CD14-positive monocyte (primary cell): ENCODE measurements at regions not wholly inside any gene's neighbourhood (a gene's known extent, or its start where the extent isn't known, plus 50 kb on each side); places are given as distances from the start of the nearest gene placed in this dataset.

Experiments
- DNase-seq, 3 donors: peaks; one replicate each; pipeline ENCODE4 v3.0.0-alpha.2; 2011 to 2022
- H2AFZ ChIP-seq: 2 replicates; pipeline ENCODE4 v1.6.0; 2012; ENCODE audit warnings: mild to moderate bottlenecking, low read depth, low read length, inconsistent platforms; ENCODE audit not compliant: insufficient read depth, poor library complexity, severe bottlenecking
- H3K27ac ChIP-seq, 2 donors: 1 replicate in 1 of 2; 2 replicates in 1 of 2; pipeline ENCODE4 v1.5.1; 2012 to 2013; ENCODE audit warnings: low read length in 2 of 2, control low read depth in 1 of 2, inconsistent platforms in 1 of 2, low read depth in 1 of 2, mild to moderate bottlenecking in 1 of 2
- H3K27me3 ChIP-seq, 2 donors: one replicate each; pipeline versions ENCODE4 v1.6.0 to v1.6.1; 2011 to 2013; ENCODE audit warnings: low read length in 2 of 2; ENCODE audit not compliant: control insufficient read depth in 2 of 2, insufficient read depth in 2 of 2
- H3K36me3 ChIP-seq, 2 donors: replicated peaks in 1 of 2; 1 replicate in 1 of 2; 2 replicates in 1 of 2; pipeline versions ENCODE4 v1.5.1 to v1.6.1; 2012 to 2013; ENCODE audit warnings: low read length in 2 of 2, control low read depth in 1 of 2, inconsistent platforms in 1 of 2, mild to moderate bottlenecking in 1 of 2; ENCODE audit not compliant: insufficient read depth in 2 of 2, control insufficient read depth in 1 of 2
- H3K4me1 ChIP-seq, 2 donors: 1 replicate in 1 of 2; 2 replicates in 1 of 2; pipeline versions ENCODE4 v1.5.1 to v1.6.1; 2012 to 2013; ENCODE audit warnings: low read length in 2 of 2, control low read depth in 1 of 2, inconsistent platforms in 1 of 2, mild to moderate bottlenecking in 1 of 2, moderate library complexity in 1 of 2; ENCODE audit not compliant: insufficient read depth in 2 of 2, control insufficient read depth in 1 of 2
- H3K4me2 ChIP-seq: replicated peaks from 2 replicates; pipeline ENCODE3; 2012; ENCODE audit warnings: low read length, moderate library complexity, mild to moderate bottlenecking; ENCODE audit not compliant: poor library complexity, severe bottlenecking; ENCODE audit errors: extremely low read depth
- H3K4me3 ChIP-seq, 3 experiments: fragments of 200-600 bp in 1 of 3; sonication (generic) in 1 of 3; replicated peaks in 1 of 3; 1 replicate in 2 of 3; 2 replicates in 1 of 3; pipeline ENCODE4 v1.5.1; 2011 to 2013; ENCODE audit warnings: low read length in 3 of 3, mild to moderate bottlenecking in 3 of 3, control low read depth in 2 of 3, low read depth in 2 of 3, inconsistent platforms in 1 of 3, moderate library complexity in 1 of 3
- H3K79me2 ChIP-seq: 2 replicates; pipeline ENCODE4 v1.6.0; 2012; ENCODE audit warnings: mild to moderate bottlenecking, control low read depth, inconsistent platforms, low read length, moderate library complexity; ENCODE audit not compliant: insufficient read depth
- H3K9ac ChIP-seq: 2 replicates; pipeline ENCODE4 v1.6.0; 2017; ENCODE audit warnings: low read length, mild to moderate bottlenecking; ENCODE audit not compliant: insufficient read depth, poor library complexity, severe bottlenecking
- H3K9me3 ChIP-seq, 2 donors: replicated peaks in 1 of 2; 1 replicate in 1 of 2; 2 replicates in 1 of 2; pipeline versions ENCODE4 v1.5.1 to v1.6.1; 2012 to 2013; ENCODE audit warnings: low read length in 2 of 2, control low read depth in 1 of 2; ENCODE audit not compliant: control insufficient read depth in 1 of 2, insufficient read depth in 1 of 2
- H4K20me1 ChIP-seq: 2 replicates; pipeline ENCODE4 v1.6.0; 2012; ENCODE audit warnings: mild to moderate bottlenecking, low read length, control low read depth, moderate library complexity; ENCODE audit not compliant: insufficient read depth
- H3K27ac Mint-ChIP-seq, 7 donors: one replicate each; pipeline ENCODE4 v1.8.0; 2020; ENCODE audit warnings: mild to moderate bottlenecking in 7 of 7, mixed read lengths in 7 of 7, moderate library complexity in 6 of 7, inconsistent platforms in 2 of 7
- H3K27me3 Mint-ChIP-seq, 3 donors: one replicate each; pipeline ENCODE4 v1.8.0; 2021 to 2022; ENCODE audit warnings: low read depth in 3 of 3, mild to moderate bottlenecking in 3 of 3, mixed read lengths in 3 of 3, moderate library complexity in 3 of 3, inconsistent platforms in 1 of 3
- H3K36me3 Mint-ChIP-seq, 2 donors: one replicate each; pipeline ENCODE4 v1.8.0; 2020; ENCODE audit warnings: mixed read lengths in 2 of 2, inconsistent platforms in 1 of 2, mild to moderate bottlenecking in 1 of 2
- H3K4me1 Mint-ChIP-seq: one replicate; pipeline ENCODE4 v1.8.0; 2020; ENCODE audit warnings: mild to moderate bottlenecking, mixed read lengths
- H3K4me3 Mint-ChIP-seq, 2 donors: one replicate each; pipeline ENCODE4 v1.8.0; 2020; ENCODE audit warnings: mild to moderate bottlenecking in 2 of 2, mixed read lengths in 2 of 2, moderate library complexity in 1 of 2
- H3K9me3 Mint-ChIP-seq, 7 donors: one replicate each; pipeline ENCODE4 v1.8.0; 2020 to 2022; ENCODE audit warnings: mixed read lengths in 7 of 7, mild to moderate bottlenecking in 6 of 7, moderate library complexity in 6 of 7, inconsistent platforms in 2 of 7
- WGBS: methylation state at CpG from one replicate; pipeline ENCODE4 v1.1.5; 2013; ENCODE audit warnings: missing lambda C conversion rate; ENCODE audit not compliant: insufficient coverage; 5-methylcytosine and 5-hydroxymethylcytosine counted together
- intact Hi-C, 2 donors: fragments of 100-400 bp; cut with micrococcal nuclease; formaldehyde crosslinking; loops; one replicate each; pipeline versions ENCODE4 v1.15.0 to v1.15.1; 2023
- TF ChIP-seq, protein P1 (sequence below): fragments of 200-600 bp; IDR thresholded peaks from one replicate; pipeline ENCODE4 v1.8.0; 2022; ENCODE audit warnings: antibody characterized with exemption, mild to moderate bottlenecking

GRCh38 chr2:5442736-5443135 lies 249.4 kb upstream of the SOX11 start:
- H4K20me1 ChIP-seq = no peaks in the 10 kb centered on the region
- 86% methylated on average over 7 of the region's 9 CpGs for WGBS

GRCh38 chr2:5444168-5444567 lies 248.0 kb upstream of the SOX11 start:
- H3K9me3 Mint-ChIP-seq = peaks cover 0 to 5% (median 4%) of the 10 kb centered on the region in 7 donors
- Histone ChIP-seq H4K20me1 (no peaks in the 10 kb centered on the region), H3K79me2 (no peaks in the 10 kb centered on the region), H3K4me3 (no peak overlapping the region), H3K36me3 (no peaks in the 10 kb centered on the region), H3K27ac (no peak overlapping the region), H3K4me1 (no peaks in the 10 kb centered on the region), H2AFZ (no peak overlapping the region), H3K4me2 (no peak overlapping the region), H3K9ac (no peak overlapping the region), H3K9me3 (peaks cover 0 to 6% of the 10 kb centered on the region in 2 donors), H3K27me3 (no peaks in the 10 kb centered on the region)
- TF ChIP-seq, protein P1, sequence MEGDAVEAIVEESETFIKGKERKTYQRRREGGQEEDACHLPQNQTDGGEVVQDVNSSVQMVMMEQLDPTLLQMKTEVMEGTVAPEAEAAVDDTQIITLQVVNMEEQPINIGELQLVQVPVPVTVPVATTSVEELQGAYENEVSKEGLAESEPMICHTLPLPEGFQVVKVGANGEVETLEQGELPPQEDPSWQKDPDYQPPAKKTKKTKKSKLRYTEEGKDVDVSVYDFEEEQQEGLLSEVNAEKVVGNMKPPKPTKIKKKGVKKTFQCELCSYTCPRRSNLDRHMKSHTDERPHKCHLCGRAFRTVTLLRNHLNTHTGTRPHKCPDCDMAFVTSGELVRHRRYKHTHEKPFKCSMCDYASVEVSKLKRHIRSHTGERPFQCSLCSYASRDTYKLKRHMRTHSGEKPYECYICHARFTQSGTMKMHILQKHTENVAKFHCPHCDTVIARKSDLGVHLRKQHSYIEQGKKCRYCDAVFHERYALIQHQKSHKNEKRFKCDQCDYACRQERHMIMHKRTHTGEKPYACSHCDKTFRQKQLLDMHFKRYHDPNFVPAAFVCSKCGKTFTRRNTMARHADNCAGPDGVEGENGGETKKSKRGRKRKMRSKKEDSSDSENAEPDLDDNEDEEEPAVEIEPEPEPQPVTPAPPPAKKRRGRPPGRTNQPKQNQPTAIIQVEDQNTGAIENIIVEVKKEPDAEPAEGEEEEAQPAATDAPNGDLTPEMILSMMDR = no peak
- intact Hi-C loops = no loop called here
- peak overlapping the region in 1 of 7 donors; percentile 58 for H3K27ac Mint-ChIP-seq
- peaks cover 0 to 1% (median 0%) of the 10 kb centered on the region in 3 donors for H3K27me3 Mint-ChIP-seq
- no peaks in the 10 kb centered on the region for H3K4me1 Mint-ChIP-seq
- DNase-seq = no peak
- no peak overlapping the region for H3K4me3 Mint-ChIP-seq
- WGBS = 94% methylated on average over 12 of the region's 16 CpGs
- no peaks in the 10 kb centered on the region for H3K36me3 Mint-ChIP-seq

More at GRCh38 chr2:5442736-5443135, 249.4 kb upstream of the SOX11 start:
- H3K4me1 Mint-ChIP-seq = no peaks in the 10 kb centered on the region
- Histone ChIP-seq H3K4me1 (no peaks in the 10 kb centered on the region), H3K27ac (no peak overlapping the region), H3K79me2 (no peaks in the 10 kb centered on the region), H3K4me3 (no peak overlapping the region), H3K9ac (no peak overlapping the region), H3K36me3 (no peaks in the 10 kb centered on the region), H2AFZ (no peak overlapping the region), H3K27me3 (no peaks in the 10 kb centered on the region), H3K4me2 (no peak overlapping the region), H3K9me3 (peaks cover 0 to 6% of the 10 kb centered on the region in 2 donors)
- H3K27ac Mint-ChIP-seq = no peak overlapping the region
- peaks cover 0 to 1% (median 0%) of the 10 kb centered on the region in 3 donors for H3K27me3 Mint-ChIP-seq
- H3K4me3 Mint-ChIP-seq = no peak overlapping the region
- peaks cover 0 to 5% (median 4%) of the 10 kb centered on the region in 7 donors for H3K9me3 Mint-ChIP-seq
- no peak for DNase-seq
- TF ChIP-seq, protein P1 = no peak
- intact Hi-C loops = no loop called here
- no peaks in the 10 kb centered on the region for H3K36me3 Mint-ChIP-seq
